ENCODE measurements at regions not wholly inside any gene's neighbourhood (a gene's known extent, or its start where the extent isn't known, plus 50 kb on each side); places are given as distances from the start of the nearest gene placed in this dataset.

- TF ChIP-seq SMARCA4 (IDR thresholded peaks at IDR 0.05): no peak
- TF ChIP-seq GTF2F1 (IDR thresholded peaks at IDR 0.05; ENCODE audit: low read depth, low read length): no peak
- no peak for TF ChIP-seq ZNF184 (CRISPR knock-in tag; IDR thresholded peaks at IDR 0.05)
- no peak for TF ChIP-seq MNT (conservative IDR thresholded peaks at IDR 0.05)
- no peak for TF ChIP-seq TBP (optimal IDR thresholded peaks at IDR 0.05; ENCODE audit: low read depth, low read length)
- no peak for TF ChIP-seq THAP7 (CRISPR knock-in tag; IDR thresholded peaks at IDR 0.05)
- no peak for TF ChIP-seq EP300 (IDR thresholded peaks at IDR 0.05; ENCODE audit: low read length)
- TF ChIP-seq CTCF (IDR thresholded peaks at IDR 0.05 in 2 of 3, conservative IDR thresholded peaks at IDR 0.05 in 1 of 3; ENCODE audit: insufficient read depth in 2 of 3, low read depth in 1 of 3, low read length in 3 of 3): no peak
- no peak for TF ChIP-seq NKRF (IDR thresholded peaks at IDR 0.05; ENCODE audit: borderline replicate concordance)
- no peak for TF ChIP-seq JUNB (CRISPR knock-in tag; conservative IDR thresholded peaks at IDR 0.05)
Measured at GRCh38 chr13:40160618-40161350, 505.3 kb downstream of the COG6 start.
